Mesenchymal stem cell (in vitro differentiated cells and primary cell): ENCODE measurements at regions not wholly inside any gene's neighbourhood (a gene's known extent, or its start where the extent isn't known, plus 50 kb on each side); places are given as distances from the start of the nearest gene placed in this dataset.
A peak's percentile ranks its signal among the peaks of the same experiment; 100 is the strongest.

ENCODE experiments used
- DNase-seq: peaks from one replicate; pipeline ENCODE4 v3.0.0-alpha.2; 2013
- H2AFZ ChIP-seq: one replicate; pipeline ENCODE4 v1.6.1; 2013; ENCODE audit warnings: low read depth, mild to moderate bottlenecking, control low read depth, inconsistent platforms, low read length, moderate library complexity
- H2AK5ac ChIP-seq: 2 replicates; pipeline ENCODE4 v1.6.1; 2013; ENCODE audit warnings: low read length, moderate library complexity, mild to moderate bottlenecking, inconsistent platforms; ENCODE audit not compliant: severe bottlenecking
- H2BK120ac ChIP-seq: one replicate; pipeline ENCODE4 v1.6.1; 2013; ENCODE audit warnings: low read depth, mild to moderate bottlenecking, inconsistent platforms, low read length, moderate library complexity
- H2BK12ac ChIP-seq, 2 experiments: one replicate each; pipeline ENCODE4 v1.6.1; 2013; ENCODE audit warnings: inconsistent platforms in 2 of 2, low read length in 2 of 2, mild to moderate bottlenecking in 2 of 2, moderate library complexity in 2 of 2, control low read depth in 1 of 2
- H2BK15ac ChIP-seq: one replicate; pipeline ENCODE4 v1.6.1; 2013; ENCODE audit warnings: mild to moderate bottlenecking, low read depth, inconsistent platforms; ENCODE audit not compliant: poor library complexity, severe bottlenecking
- H2BK5ac ChIP-seq: 2 replicates; pipeline ENCODE4 v1.6.1; 2013; ENCODE audit warnings: low read depth, mild to moderate bottlenecking, low read length, control low read depth, inconsistent platforms; ENCODE audit not compliant: poor library complexity, severe bottlenecking
- H3K14ac ChIP-seq, 2 experiments: one replicate each; pipeline ENCODE4 v1.6.1; 2013; ENCODE audit warnings: inconsistent platforms in 2 of 2, low read length in 2 of 2, control low read depth in 1 of 2, mild to moderate bottlenecking in 1 of 2, moderate library complexity in 1 of 2
- H3K18ac ChIP-seq, 2 experiments: one replicate each; pipeline ENCODE4 v1.6.1; 2013; ENCODE audit warnings: inconsistent platforms in 2 of 2, low read length in 2 of 2, control low read depth in 1 of 2, low read depth in 1 of 2, mild to moderate bottlenecking in 1 of 2
- H3K23ac ChIP-seq, 2 experiments: one replicate each; pipeline ENCODE4 v1.6.1; 2013; ENCODE audit warnings: inconsistent platforms in 2 of 2, low read length in 2 of 2, mild to moderate bottlenecking in 2 of 2, moderate library complexity in 2 of 2, control low read depth in 1 of 2
- H3K27ac ChIP-seq: 2 replicates; pipeline ENCODE4 v1.5.1; 2013; ENCODE audit warnings: mild to moderate bottlenecking, moderate library complexity, low read length, control low read depth, inconsistent platforms; ENCODE audit not compliant: poor library complexity, severe bottlenecking
- H3K27me3 ChIP-seq, 2 experiments: 2 replicates each; pipeline versions ENCODE4 v1.6.1 to v1.7.0; 2013; ENCODE audit warnings: low read length in 2 of 2, mild to moderate bottlenecking in 2 of 2, moderate library complexity in 2 of 2, control low read depth in 1 of 2, inconsistent platforms in 1 of 2; ENCODE audit not compliant: control insufficient read depth in 1 of 2, insufficient read depth in 1 of 2
- H3K36me3 ChIP-seq, 2 experiments: 2 replicates each; pipeline versions ENCODE4 v1.6.1 to v1.7.0; 2013; ENCODE audit warnings: low read length in 2 of 2, control low read depth in 1 of 2, inconsistent platforms in 1 of 2, low read depth in 1 of 2, mild to moderate bottlenecking in 1 of 2; ENCODE audit not compliant: insufficient read depth in 2 of 2, control insufficient read depth in 1 of 2
- H3K4ac ChIP-seq, 2 experiments: one replicate each; pipeline ENCODE4 v1.6.1; 2013; ENCODE audit warnings: inconsistent platforms in 2 of 2, low read length in 2 of 2, mild to moderate bottlenecking in 2 of 2, moderate library complexity in 2 of 2, control low read depth in 1 of 2, low read depth in 1 of 2
- H3K4me1 ChIP-seq: 2 replicates; pipeline ENCODE4 v1.6.1; 2013; ENCODE audit warnings: low read depth, low read length, control low read depth; ENCODE audit not compliant: control insufficient read depth, insufficient read depth
- H3K4me2 ChIP-seq: 2 replicates; pipeline ENCODE4 v1.6.1; 2013; ENCODE audit warnings: low read length, mild to moderate bottlenecking, inconsistent platforms; ENCODE audit not compliant: poor library complexity, severe bottlenecking
- H3K4me3 ChIP-seq, 2 experiments: 2 replicates each; pipeline versions ENCODE4 v1.5.1 to v1.7.0; 2013; ENCODE audit warnings: low read length in 2 of 2, mild to moderate bottlenecking in 2 of 2, control low read depth in 1 of 2, low read depth in 1 of 2; ENCODE audit not compliant: insufficient read depth in 1 of 2
- H3K79me1 ChIP-seq: replicated peaks from 2 replicates; pipeline ENCODE4 v1.6.1; 2013; ENCODE audit warnings: mild to moderate bottlenecking, control low read depth, low read length, inconsistent platforms; ENCODE audit not compliant: poor library complexity, severe bottlenecking
- H3K9ac ChIP-seq: 2 replicates; pipeline ENCODE4 v1.7.0; 2013; ENCODE audit warnings: mild to moderate bottlenecking, low read length, moderate library complexity
- H3K9me3 ChIP-seq: 2 replicates; pipeline ENCODE4 v1.7.0; 2013; ENCODE audit warnings: mild to moderate bottlenecking, low read length; ENCODE audit not compliant: control insufficient read depth
- H4K8ac ChIP-seq: one replicate; pipeline ENCODE4 v1.6.1; 2013; ENCODE audit warnings: inconsistent platforms, mild to moderate bottlenecking, low read length, moderate library complexity
- H4K91ac ChIP-seq: one replicate; pipeline ENCODE4 v1.6.1; 2013; ENCODE audit warnings: mild to moderate bottlenecking, low read length, inconsistent platforms
- WGBS: methylation state at CpG from one replicate; pipeline ENCODE4 v1.1.7; 2013; ENCODE audit warnings: mixed read lengths; 5-methylcytosine and 5-hydroxymethylcytosine counted together

DNA sequence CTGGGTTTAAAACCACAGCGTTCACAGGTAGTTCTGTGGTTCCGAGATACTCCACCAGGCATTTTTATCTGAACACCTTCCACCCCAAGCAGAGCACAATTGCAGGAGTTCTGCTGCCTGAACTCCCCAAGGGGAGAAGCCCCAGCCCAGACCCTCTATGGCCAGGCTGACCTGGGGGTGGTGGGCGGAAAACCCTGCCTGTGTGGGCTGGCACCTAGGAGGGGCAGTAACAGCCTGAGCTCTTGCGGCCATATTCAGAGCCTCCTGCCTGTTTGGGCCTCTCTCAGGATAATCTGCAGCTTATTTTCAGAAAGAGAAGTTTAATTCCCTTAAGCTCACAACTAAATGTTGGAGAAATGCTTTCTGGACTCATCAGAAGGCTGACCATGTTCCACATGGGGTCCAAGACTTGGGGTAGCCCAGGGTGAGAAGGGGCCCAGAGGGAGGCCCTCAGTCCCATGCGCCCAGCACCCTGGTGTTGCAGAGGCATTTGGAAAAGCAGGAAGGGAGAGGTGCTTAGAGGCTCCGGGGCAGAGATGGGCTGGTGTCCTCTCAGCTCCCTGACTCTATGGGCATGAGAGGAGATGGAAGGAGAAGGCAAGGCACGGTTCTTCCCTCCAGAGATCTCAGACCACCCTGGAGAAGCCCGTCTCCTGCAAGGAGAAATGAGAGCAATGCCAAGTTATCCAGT, 195.6 kb upstream of the TPM1 start:
- no peak for DNase-seq
- Histone ChIP-seq H3K23ac (no peak overlapping the region), H3K9ac (no peak overlapping the region)

DNA sequence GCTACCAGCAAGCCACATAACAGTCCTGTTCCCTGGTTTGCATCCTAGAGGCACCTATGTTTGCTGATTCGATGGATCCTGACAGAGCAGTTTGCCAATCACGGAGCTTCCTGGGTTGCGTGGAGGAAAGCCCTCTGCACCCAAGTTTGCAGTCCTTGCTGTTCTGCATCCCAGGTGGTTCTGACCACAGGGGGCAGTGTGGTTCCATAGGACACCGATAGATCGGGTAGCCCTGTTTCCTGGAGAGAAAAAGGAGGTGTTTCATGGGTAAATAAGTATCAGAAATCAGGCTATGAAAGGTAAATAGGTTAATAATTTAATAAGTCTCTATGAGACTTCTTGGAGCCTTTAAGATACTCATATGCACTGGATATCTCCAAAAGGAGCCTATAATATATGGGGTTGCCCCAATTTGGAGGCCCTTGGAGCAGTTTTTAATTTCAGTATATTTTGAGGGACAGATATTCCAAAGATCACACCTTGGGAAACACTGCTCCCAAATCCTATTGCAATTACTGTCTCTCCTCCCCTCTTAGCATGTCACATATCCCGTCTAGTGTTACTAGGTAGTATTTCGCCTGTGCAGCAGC, 194.6 kb upstream of the TPM1 start:
- H3K4me2 ChIP-seq: no peak overlapping the region
- no peak overlapping the region for H2BK15ac ChIP-seq
- H2BK120ac ChIP-seq: no peak overlapping the region
- peak overlapping the region; percentile 99 for H3K27ac ChIP-seq
- peaks cover 5% of the 10 kb centered on the region for H3K79me1 ChIP-seq
- H3K4me1 ChIP-seq: peaks cover 40% of the 10 kb centered on the region
- peak overlapping the region; percentile 99 for H2BK5ac ChIP-seq
- peak overlapping the region in 1 of 2 experiments; percentile 64 for H2BK12ac ChIP-seq
- H3K18ac ChIP-seq: peak overlapping the region; percentile 16 to 23
- peak overlapping the region; percentile 99 for H2AK5ac ChIP-seq
- H4K91ac ChIP-seq: no peak overlapping the region
- peaks cover 0 to 11% of the 10 kb centered on the region in 2 experiments for H3K36me3 ChIP-seq
- no peak overlapping the region for H3K14ac ChIP-seq
- no peak overlapping the region for H4K8ac ChIP-seq
- H3K4me3 ChIP-seq: no peak overlapping the region
- DNase-seq: peak; percentile 54
- no peaks in the 10 kb centered on the region for H3K27me3 ChIP-seq
- no peak overlapping the region for H3K23ac ChIP-seq
- H2AFZ ChIP-seq: no peak overlapping the region
- WGBS: 85% methylated on average over 7 of the region's 7 CpGs
- H3K9ac ChIP-seq: no peak overlapping the region
- H3K4ac ChIP-seq: peak overlapping the region in 1 of 2 experiments; percentile 74
- no peaks in the 10 kb centered on the region for H3K9me3 ChIP-seq

More for the DNA sequence above, 195.6 kb upstream of the TPM1 start:
- Histone ChIP-seq H3K9me3 (no peaks in the 10 kb centered on the region), H2AK5ac (peak overlapping the region; percentile 87), H3K27ac (peak overlapping the region; percentile 56), H3K4ac (peak overlapping the region in 1 of 2 experiments; percentile 13), H3K4me2 (no peak overlapping the region), H3K4me1 (peaks cover 45% of the 10 kb centered on the region), H3K36me3 (peaks cover 0 to 22% of the 10 kb centered on the region in 2 experiments), H2BK120ac (no peak overlapping the region), H4K91ac (peak overlapping the region; percentile 37), H2AFZ (no peak overlapping the region), H3K14ac (no peak overlapping the region), H3K4me3 (no peak overlapping the region), H3K18ac (peak overlapping the region in 1 of 2 experiments; percentile 28), H3K79me1 (peaks cover 5% of the 10 kb centered on the region), H3K27me3 (no peaks in the 10 kb centered on the region), H2BK5ac (peak overlapping the region; percentile 49), H2BK12ac (peak overlapping the region in 1 of 2 experiments; percentile 33), H4K8ac (no peak overlapping the region), H2BK15ac (peak overlapping the region; percentile 44)
- 97% methylated on average over 8 of the region's 8 CpGs for WGBS

DNA sequence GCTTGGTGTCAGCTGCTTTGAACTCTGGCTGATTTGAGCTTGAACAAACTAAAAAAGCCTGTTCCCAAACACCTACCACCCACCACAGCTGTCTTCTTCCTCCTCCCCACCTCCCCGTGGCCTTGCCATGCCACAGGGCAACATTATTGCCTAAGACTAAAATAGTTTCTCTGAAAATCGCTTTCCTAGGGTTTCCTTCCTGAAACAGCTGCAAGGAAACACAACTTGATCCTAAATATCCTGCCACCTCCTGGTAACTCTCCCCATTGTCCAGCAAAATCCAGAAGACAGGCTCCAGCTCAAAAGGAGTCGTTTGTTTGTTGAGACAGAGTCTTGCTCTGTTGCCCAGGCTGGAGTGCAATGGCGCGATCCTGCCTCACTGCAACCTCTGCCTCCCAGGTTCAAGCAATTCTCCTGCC, 193.9 kb upstream of the TPM1 start:
- peak overlapping the region; percentile 99 for H3K27ac ChIP-seq
- no peak overlapping the region for H3K4ac ChIP-seq
- H3K79me1 ChIP-seq: peaks cover 5% of the 10 kb centered on the region
- H2AFZ ChIP-seq: no peak overlapping the region
- H3K9me3 ChIP-seq: no peaks in the 10 kb centered on the region
- no peak overlapping the region for H3K4me2 ChIP-seq
- H4K91ac ChIP-seq: no peak overlapping the region
- peak; percentile 43 for DNase-seq
- peak overlapping the region; percentile 99 for H2BK5ac ChIP-seq
- no peak overlapping the region for H2BK12ac ChIP-seq
- H2AK5ac ChIP-seq: peak overlapping the region; percentile 99
- H3K14ac ChIP-seq: no peak overlapping the region
- H3K9ac ChIP-seq: no peak overlapping the region
- no peak overlapping the region for H3K23ac ChIP-seq
- WGBS: 67% methylated on average over 5 of the region's 5 CpGs
- H3K4me3 ChIP-seq: no peak overlapping the region
- no peak overlapping the region for H2BK15ac ChIP-seq
- H3K18ac ChIP-seq: peak overlapping the region; percentile 16 to 23
- H3K27me3 ChIP-seq: no peaks in the 10 kb centered on the region
- H2BK120ac ChIP-seq: no peak overlapping the region
- H3K4me1 ChIP-seq: peaks cover 44% of the 10 kb centered on the region
- H4K8ac ChIP-seq: no peak overlapping the region
- peaks cover 0 to 11% of the 10 kb centered on the region in 2 experiments for H3K36me3 ChIP-seq

DNA sequence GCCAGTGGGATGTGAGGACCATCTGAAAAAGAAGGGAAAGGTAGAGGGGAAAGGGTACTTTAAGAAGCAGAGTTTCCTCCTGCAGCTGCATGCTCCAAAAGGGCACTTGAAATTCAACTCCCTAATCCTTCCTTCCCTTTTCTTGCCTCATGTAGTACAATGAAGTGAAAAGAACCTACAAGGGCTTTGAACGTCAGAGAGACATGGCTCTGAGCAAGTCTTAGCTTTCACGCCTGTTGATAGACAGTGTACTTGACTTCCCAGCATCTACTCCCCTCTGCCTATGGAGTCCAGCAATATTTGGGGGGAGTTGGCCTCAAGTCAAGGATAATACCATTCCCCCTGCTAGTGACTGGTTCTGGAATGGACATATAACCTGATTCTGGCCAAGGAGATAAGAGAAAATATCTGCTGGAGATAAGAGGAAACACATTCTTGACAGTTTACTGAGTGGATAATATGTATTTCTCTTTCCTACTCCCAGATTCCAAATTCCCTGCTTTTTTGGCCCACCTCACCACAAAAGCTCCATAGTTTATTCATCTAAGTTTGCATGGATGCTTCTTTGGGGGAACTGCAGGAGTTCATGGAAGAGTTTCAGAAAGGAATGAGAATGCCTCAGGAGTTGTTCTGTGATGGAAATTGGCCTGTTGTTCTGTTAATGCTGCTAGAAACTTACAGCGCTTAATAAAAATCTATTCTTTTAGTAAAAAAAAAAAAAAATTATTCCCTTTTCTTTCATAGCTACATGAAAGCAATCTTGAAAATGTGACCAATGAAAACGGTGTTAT, 193.0 kb upstream of the TPM1 start:
- Histone ChIP-seq H2BK120ac (no peak overlapping the region), H3K4ac (peak overlapping the region in 1 of 2 experiments; percentile 22), H3K9ac (no peak overlapping the region), H3K27me3 (no peaks in the 10 kb centered on the region), H3K4me2 (no peak overlapping the region), H2BK12ac (peak overlapping the region in 1 of 2 experiments; percentile 51), H3K4me3 (no peak overlapping the region), H3K79me1 (peaks cover 5% of the 10 kb centered on the region), H3K23ac (no peak overlapping the region), H3K36me3 (peaks cover 0 to 4% of the 10 kb centered on the region in 2 experiments), H2BK15ac (no peak overlapping the region), H3K4me1 (peaks cover 51% of the 10 kb centered on the region), H3K14ac (no peak overlapping the region), H3K9me3 (no peaks in the 10 kb centered on the region), H2AFZ (no peak overlapping the region), H2AK5ac (peak overlapping the region; percentile 99), H4K91ac (no peak overlapping the region), H3K27ac (peak overlapping the region; percentile 99), H2BK5ac (peak overlapping the region; percentile 99), H3K18ac (peak overlapping the region in 1 of 2 experiments; percentile 50), H4K8ac (no peak overlapping the region)
- DNase-seq: peak; percentile 7
- 83% methylated on average over 2 of the region's 4 CpGs for WGBS
